22Rv1 (cell line): ENCODE measurements at regions not wholly inside any gene's neighbourhood (a gene's known extent, or its start where the extent isn't known, plus 50 kb on each side); places are given as distances from the start of the nearest gene placed in this dataset.

Source experiments
- H3K27ac ChIP-seq: fragments of 450-650 bp; 2 replicates; pipeline ENCODE4 v1.5.1; 2017
- CTCF ChIP-seq: fragments of 450-650 bp; IDR thresholded peaks from 2 replicates; pipeline ENCODE4 v1.5.1; 2017; ENCODE audit warnings: mild to moderate bottlenecking
- ZFX ChIP-seq: fragments of 450-650 bp; IDR thresholded peaks from 2 replicates; pipeline ENCODE4 v1.6.1; 2017; ENCODE audit warnings: antibody characterized with exemption, borderline replicate concordance

- TF ChIP-seq CTCF (no peak), ZFX (no peak)
- H3K27ac ChIP-seq: no peak overlapping the region
Measured at GRCh38 chr11:41895081-41895480, 435.6 kb upstream of the LRRC4C start.

GRCh38 chr11:41897991-41898390 is 438.5 kb upstream of the LRRC4C start:
- no peak for TF ChIP-seq CTCF
- no peak for TF ChIP-seq ZFX

GRCh38 chr11:41917900-41918299 is 458.4 kb upstream of the LRRC4C start:
- TF ChIP-seq ZFX (no peak), CTCF (no peak)
- no peak overlapping the region for H3K27ac ChIP-seq

More at GRCh38 chr11:41897991-41898390, 438.5 kb upstream of the LRRC4C start:
- H3K27ac ChIP-seq: no peak overlapping the region

- H3K27ac ChIP-seq: no peak overlapping the region
- TF ChIP-seq ZFX (no peak), CTCF (no peak)
Measured at GRCh38 chr11:41920374-41920773, 460.9 kb upstream of the LRRC4C start.

GRCh38 chr11:41921746-41922390 is 462.4 kb upstream of the LRRC4C start:
- H3K27ac ChIP-seq: no peak overlapping the region
- TF ChIP-seq CTCF (no peak), ZFX (no peak)

GRCh38 chr11:41926339-41926738 is 466.9 kb upstream of the LRRC4C start:
- TF ChIP-seq CTCF (no peak), ZFX (no peak)
- no peak overlapping the region for H3K27ac ChIP-seq

GRCh38 chr11:41935241-41935640 is 475.8 kb upstream of the LRRC4C start:
- TF ChIP-seq ZFX (no peak), CTCF (no peak)

More at GRCh38 chr11:41935241-41935640, 475.8 kb upstream of the LRRC4C start:
- H3K27ac ChIP-seq: no peak overlapping the region
